ENCODE measurements at regions not wholly inside any gene's neighbourhood (a gene's known extent, or its start where the extent isn't known, plus 50 kb on each side); places are given as distances from the start of the nearest gene placed in this dataset.

GRCh38 chr14:42145766-42146165 is 539.1 kb downstream of the LRFN5 start:
- no peaks in the 10 kb centered on the region for H3K27me3 Mint-ChIP-seq (ENCODE audit: low read depth)
- no peak overlapping the region for H3K4me3 Mint-ChIP-seq
- TF ChIP-seq, protein P1, sequence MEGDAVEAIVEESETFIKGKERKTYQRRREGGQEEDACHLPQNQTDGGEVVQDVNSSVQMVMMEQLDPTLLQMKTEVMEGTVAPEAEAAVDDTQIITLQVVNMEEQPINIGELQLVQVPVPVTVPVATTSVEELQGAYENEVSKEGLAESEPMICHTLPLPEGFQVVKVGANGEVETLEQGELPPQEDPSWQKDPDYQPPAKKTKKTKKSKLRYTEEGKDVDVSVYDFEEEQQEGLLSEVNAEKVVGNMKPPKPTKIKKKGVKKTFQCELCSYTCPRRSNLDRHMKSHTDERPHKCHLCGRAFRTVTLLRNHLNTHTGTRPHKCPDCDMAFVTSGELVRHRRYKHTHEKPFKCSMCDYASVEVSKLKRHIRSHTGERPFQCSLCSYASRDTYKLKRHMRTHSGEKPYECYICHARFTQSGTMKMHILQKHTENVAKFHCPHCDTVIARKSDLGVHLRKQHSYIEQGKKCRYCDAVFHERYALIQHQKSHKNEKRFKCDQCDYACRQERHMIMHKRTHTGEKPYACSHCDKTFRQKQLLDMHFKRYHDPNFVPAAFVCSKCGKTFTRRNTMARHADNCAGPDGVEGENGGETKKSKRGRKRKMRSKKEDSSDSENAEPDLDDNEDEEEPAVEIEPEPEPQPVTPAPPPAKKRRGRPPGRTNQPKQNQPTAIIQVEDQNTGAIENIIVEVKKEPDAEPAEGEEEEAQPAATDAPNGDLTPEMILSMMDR (conservative IDR thresholded peaks at IDR 0.05) = no peak

DNA sequence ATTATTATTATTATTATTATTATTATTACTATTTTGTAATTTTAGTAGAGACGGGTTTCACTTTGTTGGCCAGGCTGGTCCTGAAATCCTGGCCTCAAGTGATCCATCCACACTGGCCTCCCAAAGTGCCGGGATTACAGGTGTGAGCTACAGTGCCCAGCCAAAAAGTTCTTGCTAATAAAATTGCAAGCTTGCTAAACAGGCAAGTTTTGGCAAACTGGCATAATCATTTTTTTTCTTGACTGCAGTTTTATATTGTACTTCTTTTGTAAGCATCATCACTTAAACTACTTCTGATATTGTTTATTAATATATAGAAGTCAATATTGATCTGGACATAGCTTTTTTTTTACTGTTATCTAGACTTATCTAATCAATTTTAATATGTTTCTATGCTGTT is 536.4 kb downstream of the LRFN5 start:
- DNase-seq (ENCODE audit: low read depth, low spot score) = no peak
- H3K4me3 Mint-ChIP-seq = no peak overlapping the region
- H3K9me3 Mint-ChIP-seq = no peaks in the 10 kb centered on the region
- H3K36me3 Mint-ChIP-seq (ENCODE audit: low read depth) = no peaks in the 10 kb centered on the region
- TF ChIP-seq, protein P1 (conservative IDR thresholded peaks at IDR 0.05) = no peak
- H3K27ac Mint-ChIP-seq (ENCODE audit: unreplicated experiment) = no peak overlapping the region
- no peaks in the 10 kb centered on the region for H3K27me3 Mint-ChIP-seq (ENCODE audit: low read depth)
- H3K4me1 Mint-ChIP-seq = no peaks in the 10 kb centered on the region

More at GRCh38 chr14:42145766-42146165, 539.1 kb downstream of the LRFN5 start:
- no peak for DNase-seq (ENCODE audit: low read depth, low spot score)
- Mint-ChIP-seq H3K4me1 (no peaks in the 10 kb centered on the region), H3K9me3 (no peaks in the 10 kb centered on the region), H3K36me3 (ENCODE audit: low read depth) (no peaks in the 10 kb centered on the region), H3K27ac (ENCODE audit: unreplicated experiment) (no peak overlapping the region)

- Mint-ChIP-seq H3K4me1 (no peaks in the 10 kb centered on the region), H3K36me3 (ENCODE audit: low read depth) (no peaks in the 10 kb centered on the region), H3K27me3 (ENCODE audit: low read depth) (no peaks in the 10 kb centered on the region), H3K4me3 (no peak overlapping the region), H3K9me3 (no peaks in the 10 kb centered on the region), H3K27ac (ENCODE audit: unreplicated experiment) (no peak overlapping the region)
- TF ChIP-seq, protein P1 (conservative IDR thresholded peaks at IDR 0.05) = no peak
- no peak for DNase-seq (ENCODE audit: low read depth, low spot score)
Measured at GRCh38 chr14:42141328-42141727, 534.7 kb downstream of the LRFN5 start.

DNA sequence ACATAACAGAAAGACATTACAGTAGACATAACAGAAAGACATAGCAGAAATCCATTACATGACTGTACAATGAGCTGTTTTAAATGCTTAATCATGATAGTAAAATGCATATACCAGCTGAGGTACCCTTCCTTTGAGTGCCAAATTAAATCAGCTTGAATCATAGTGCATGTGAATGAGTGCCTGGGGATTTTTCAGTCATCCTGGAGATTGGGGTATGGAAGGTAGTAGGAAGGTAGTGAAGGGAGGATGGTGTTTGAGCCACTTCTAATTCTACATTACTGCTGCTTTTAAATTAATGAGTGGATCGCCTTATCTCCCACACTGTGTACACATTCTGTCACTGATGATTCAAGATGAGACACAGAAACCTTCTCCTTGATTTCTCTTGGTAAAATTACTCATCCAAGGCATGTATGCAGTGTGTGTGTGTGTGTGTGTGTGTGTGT is 534.2 kb downstream of the LRFN5 start:
- no peaks in the 10 kb centered on the region for H3K4me1 Mint-ChIP-seq
- no peaks in the 10 kb centered on the region for H3K9me3 Mint-ChIP-seq
- H3K4me3 Mint-ChIP-seq = no peak overlapping the region

GRCh38 chr14:42140001-42140400 is 533.3 kb downstream of the LRFN5 start:
- TF ChIP-seq, protein P1 (conservative IDR thresholded peaks at IDR 0.05) = no peak

More for the DNA sequence above, 534.2 kb downstream of the LRFN5 start:
- Mint-ChIP-seq H3K27me3 (ENCODE audit: low read depth) (no peaks in the 10 kb centered on the region), H3K27ac (ENCODE audit: unreplicated experiment) (no peak overlapping the region), H3K36me3 (ENCODE audit: low read depth) (no peaks in the 10 kb centered on the region)
- TF ChIP-seq, protein P1 (conservative IDR thresholded peaks at IDR 0.05) = no peak
- no peak for DNase-seq (ENCODE audit: low read depth, low spot score)

GRCh38 chr14:42138406-42138805 is 531.7 kb downstream of the LRFN5 start:
- no peaks in the 10 kb centered on the region for H3K4me1 Mint-ChIP-seq
- no peaks in the 10 kb centered on the region for H3K27me3 Mint-ChIP-seq (ENCODE audit: low read depth)
- no peaks in the 10 kb centered on the region for H3K36me3 Mint-ChIP-seq (ENCODE audit: low read depth)

More at GRCh38 chr14:42140001-42140400, 533.3 kb downstream of the LRFN5 start:
- no peak overlapping the region for H3K4me3 Mint-ChIP-seq
- no peaks in the 10 kb centered on the region for H3K27me3 Mint-ChIP-seq (ENCODE audit: low read depth)
- H3K36me3 Mint-ChIP-seq (ENCODE audit: low read depth) = no peaks in the 10 kb centered on the region
- H3K4me1 Mint-ChIP-seq = no peaks in the 10 kb centered on the region
- no peak for DNase-seq (ENCODE audit: low read depth, low spot score)
- H3K27ac Mint-ChIP-seq (ENCODE audit: unreplicated experiment) = no peak overlapping the region
- H3K9me3 Mint-ChIP-seq = no peaks in the 10 kb centered on the region

More at GRCh38 chr14:42138406-42138805, 531.7 kb downstream of the LRFN5 start:
- TF ChIP-seq, protein P1 (conservative IDR thresholded peaks at IDR 0.05) = no peak
- no peaks in the 10 kb centered on the region for H3K9me3 Mint-ChIP-seq
- no peak for DNase-seq (ENCODE audit: low read depth, low spot score)
- no peak overlapping the region for H3K27ac Mint-ChIP-seq (ENCODE audit: unreplicated experiment)
- H3K4me3 Mint-ChIP-seq = no peak overlapping the region

Measured in neural crest cell (in vitro differentiated cells).